RWPE1 (cell line): ENCODE measurements at regions not wholly inside any gene's neighbourhood (a gene's known extent, or its start where the extent isn't known, plus 50 kb on each side); places are given as distances from the start of the nearest gene placed in this dataset.
"Not testable (repeated sequence)": the region's sequence is repeated elsewhere in the genome, so short reads cannot be mapped to it uniquely, and the experiment has no call there.

Experiments
- CTCF ChIA-PET: fragments of 350-600 bp; sonication (Branson Sonifier 250); formaldehyde crosslinking; extraction: SDS; loops from one replicate; lab custom pipeline; 2021; lab: Yijun Ruan, JAX
- POLR2A ChIA-PET: fragments of 400-600 bp; formaldehyde crosslinking; extraction: SDS; loops from one replicate; lab custom pipeline; 2020; ENCODE audit warnings: antibody characterized with exemption; ENCODE audit not compliant: low non-redundant PET; lab: Yijun Ruan, JAX
- DNase-seq: peaks from one replicate; pipeline ENCODE4 v3.0.0; 2012; ENCODE audit warnings: low spot score
- H3K27ac ChIP-seq: fragments of 450-650 bp; 2 replicates; pipeline ENCODE4 v1.5.1; 2017
- CTCF ChIP-seq: fragments of 450-650 bp; conservative IDR thresholded peaks from 2 replicates; pipeline ENCODE4 v1.5.1; 2017; ENCODE audit warnings: low read depth, mild to moderate bottlenecking

GRCh38 chr2:216934151-216934550, 74.3 kb upstream of the TNP1 start:
- DNase-seq = no peak
- POLR2A ChIA-PET = no interaction called here
- H3K27ac ChIP-seq = no peak overlapping the region
- no peak for TF ChIP-seq CTCF
- CTCF ChIA-PET = no interaction called here

GRCh38 chr2:216932863-216933548, 73.1 kb upstream of the TNP1 start:
- POLR2A ChIA-PET = no interaction called here
- no peak overlapping the region for H3K27ac ChIP-seq
- DNase-seq = no peak
- CTCF ChIA-PET = interaction anchor here (0.6 kb wide), 1 partner anchor 93 kb away, joined by 3 read pairs; no protein-coding TSS in a partner anchor
- no peak for TF ChIP-seq CTCF

- CTCF ChIA-PET = no interaction called here
- TF ChIP-seq CTCF = no peak
Observed at GRCh38 chr2:216932113-216932862, 72.4 kb upstream of the TNP1 start.

GRCh38 chr2:216930716-216931115, 70.9 kb upstream of the TNP1 start:
- DNase-seq = no peak
- no peak for TF ChIP-seq CTCF
- POLR2A ChIA-PET = no interaction called here
- H3K27ac ChIP-seq = no peak overlapping the region
- CTCF ChIA-PET = no interaction called here

More at GRCh38 chr2:216932113-216932862, 72.4 kb upstream of the TNP1 start:
- POLR2A ChIA-PET = no interaction called here
- no peak overlapping the region for H3K27ac ChIP-seq
- DNase-seq = no peak

GRCh38 chr2:216929338-216929737, 69.5 kb upstream of the TNP1 start:
- CTCF ChIA-PET = not testable (repeated sequence)

GRCh38 chr2:216927163-216927562, 67.3 kb upstream of the TNP1 start:
- POLR2A ChIA-PET = no interaction called here
- CTCF ChIA-PET = no interaction called here
- no peak overlapping the region for H3K27ac ChIP-seq
- no peak for DNase-seq
- TF ChIP-seq CTCF = no peak

More at GRCh38 chr2:216929338-216929737, 69.5 kb upstream of the TNP1 start:
- POLR2A ChIA-PET, DNase-seq, H3K27ac ChIP-seq: not testable (repeated sequence)
